ENCODE measurements at regions not wholly inside any gene's neighbourhood (a gene's known extent, or its start where the extent isn't known, plus 50 kb on each side); places are given as distances from the start of the nearest gene placed in this dataset.

DNA sequence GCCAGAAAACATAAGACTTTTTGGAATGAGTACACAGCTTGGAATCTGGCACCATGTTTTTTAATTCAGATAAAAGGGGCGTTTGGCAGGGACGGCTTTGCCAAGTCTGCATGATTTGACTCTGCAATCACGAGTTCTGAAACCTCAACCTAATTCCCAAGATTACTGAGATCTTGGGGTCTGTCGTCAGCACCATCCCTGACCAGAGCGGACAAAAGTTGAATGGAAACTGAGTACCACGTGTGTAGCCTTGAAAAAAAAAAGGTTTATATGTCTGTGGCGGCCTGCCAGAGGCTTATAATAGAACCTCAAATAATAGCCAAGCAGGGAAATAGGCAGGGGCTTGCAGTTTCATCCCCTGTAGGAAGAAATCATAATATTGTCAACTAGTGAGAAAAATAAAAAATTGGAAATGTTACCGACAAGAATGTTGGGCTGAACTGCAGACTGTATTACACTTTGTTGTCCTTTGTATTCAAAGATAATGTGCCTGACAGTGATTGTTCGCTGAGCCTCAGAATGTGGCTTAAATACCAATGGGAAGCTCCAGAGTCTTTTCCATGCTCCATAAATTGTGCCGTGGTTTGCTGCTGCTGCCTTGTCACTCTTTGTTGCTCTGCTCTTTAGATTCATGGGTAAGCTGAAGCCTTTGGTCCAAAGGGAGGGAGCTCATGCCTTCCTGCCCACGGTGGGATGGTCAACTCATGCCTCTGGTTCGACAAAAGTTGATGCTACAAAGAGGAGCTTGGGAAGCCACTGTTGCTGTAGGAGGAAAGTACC lies 118.8 kb upstream of the ARID1B start:
- DNase-seq, result no peak
- in situ Hi-C loops (cut with HindIII; ENCODE audit: low pct_ligation_motif_present, low pct_unique_long_range_greater_than_20kb, low sequenced_read_pairs), result no loop called here

- DNase-seq, result no peak
- in situ Hi-C loops (cut with HindIII; ENCODE audit: low pct_ligation_motif_present, low pct_unique_long_range_greater_than_20kb, low sequenced_read_pairs), result no loop called here
Observed at GRCh38 chr6:156657296-156657695, 119.9 kb upstream of the ARID1B start.

DNA sequence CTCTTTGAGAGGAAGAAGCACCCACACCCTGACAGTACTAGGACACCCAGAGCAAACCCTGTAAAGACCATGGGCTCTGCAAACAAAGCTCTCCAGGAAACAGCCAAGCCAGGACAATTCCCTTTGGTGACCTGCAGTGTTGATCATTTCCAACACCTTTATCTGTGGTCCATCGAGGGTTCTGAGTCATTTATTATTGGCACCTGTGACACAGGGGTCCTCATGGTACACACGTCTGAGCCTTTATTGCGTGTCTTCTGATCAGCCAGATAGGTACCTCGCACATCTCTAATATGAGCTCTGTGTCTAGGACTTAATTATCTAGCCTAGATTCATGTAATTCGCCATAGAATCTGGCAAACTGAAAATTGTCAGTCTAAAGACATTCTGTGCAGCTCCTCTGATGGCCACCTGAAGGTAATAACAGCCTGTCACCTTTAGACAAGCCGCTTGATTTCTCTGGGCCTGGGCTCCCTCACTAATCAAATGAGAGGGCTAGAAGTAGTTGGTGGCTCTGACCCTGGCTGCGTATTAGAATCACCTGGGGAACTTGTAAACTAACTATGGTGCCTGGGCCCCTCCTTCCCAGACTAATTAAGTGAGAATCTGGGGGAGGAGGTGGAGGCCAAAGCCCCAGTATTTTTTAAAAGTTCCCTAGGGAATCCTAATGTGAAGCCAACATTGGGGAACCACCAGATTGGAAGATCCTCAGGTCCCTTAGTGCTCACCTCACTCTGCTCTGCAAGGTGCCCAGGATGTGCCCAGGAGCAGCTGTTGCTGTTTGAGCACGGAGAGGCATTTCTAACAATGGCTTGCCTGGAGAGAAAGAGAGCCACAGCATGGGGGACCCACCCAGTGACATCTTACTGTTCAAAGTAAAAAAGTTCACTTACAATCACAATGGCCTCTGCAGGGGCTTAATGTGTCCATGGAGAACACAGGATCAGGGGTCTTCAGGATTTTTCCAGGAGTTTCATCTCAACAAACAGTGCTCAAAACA lies 122.0 kb upstream of the ARID1B start:
- DNase-seq, result no peak
- in situ Hi-C loops (cut with HindIII; ENCODE audit: low pct_ligation_motif_present, low pct_unique_long_range_greater_than_20kb, low sequenced_read_pairs), result no loop called here

DNA sequence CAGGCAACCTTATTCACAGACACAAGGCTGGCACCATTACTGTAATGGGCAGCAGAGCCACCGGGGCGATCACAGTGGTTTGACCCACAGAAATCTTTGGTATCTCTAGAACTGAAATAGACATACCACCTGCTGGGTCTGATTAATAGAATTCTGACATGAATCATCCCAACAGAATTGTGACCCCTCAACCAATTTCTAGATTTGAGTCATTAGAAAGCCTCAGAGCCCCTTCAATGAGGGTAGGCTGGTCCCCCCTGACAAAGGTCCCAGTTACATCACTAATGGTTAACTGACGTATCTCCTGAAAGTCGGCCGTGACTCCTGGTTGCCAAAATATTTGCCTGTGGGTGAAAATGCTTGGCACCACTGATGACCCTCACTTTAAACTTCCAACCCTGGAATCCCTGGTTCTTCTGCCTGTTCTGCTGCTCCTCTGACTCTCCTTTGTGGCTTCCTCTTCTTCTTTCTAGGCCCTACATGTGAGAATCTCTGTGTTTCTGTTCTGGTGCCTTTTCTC lies 124.9 kb upstream of the ARID1B start:
- in situ Hi-C loops (cut with HindIII; ENCODE audit: low pct_ligation_motif_present, low pct_unique_long_range_greater_than_20kb, low sequenced_read_pairs), result no loop called here

GRCh38 chr6:156651486-156651885 lies 125.7 kb upstream of the ARID1B start:
- no peak for DNase-seq
- in situ Hi-C loops (cut with HindIII; ENCODE audit: low pct_ligation_motif_present, low pct_unique_long_range_greater_than_20kb, low sequenced_read_pairs), result no loop called here

More for the DNA sequence above, 124.9 kb upstream of the ARID1B start:
- DNase-seq, result no peak

GRCh38 chr6:156650896-156651390 lies 126.2 kb upstream of the ARID1B start:
- in situ Hi-C loops (cut with HindIII; ENCODE audit: low pct_ligation_motif_present, low pct_unique_long_range_greater_than_20kb, low sequenced_read_pairs), result no loop called here
- no peak for DNase-seq

DNA sequence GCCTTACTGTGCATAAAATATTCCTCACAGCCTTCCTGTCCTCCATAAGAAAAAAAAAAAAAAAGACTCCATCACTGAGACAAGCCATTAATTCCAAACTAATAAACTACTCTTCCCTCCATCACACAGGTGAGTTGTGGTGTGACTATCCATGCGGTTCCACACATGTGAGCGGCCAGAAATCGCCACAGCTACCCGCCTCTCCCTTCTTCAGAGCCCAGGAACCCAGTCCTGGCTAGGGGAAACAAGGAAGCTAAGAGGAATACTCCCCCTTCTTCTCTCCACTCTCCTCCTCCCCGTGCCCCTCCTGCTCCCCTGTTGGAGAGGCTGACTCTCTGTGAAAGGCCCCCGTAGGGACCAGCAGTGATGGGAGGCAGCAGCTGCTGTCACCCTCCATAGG lies 128.6 kb upstream of the ARID1B start:
- in situ Hi-C loops (cut with HindIII; ENCODE audit: low pct_ligation_motif_present, low pct_unique_long_range_greater_than_20kb, low sequenced_read_pairs), result no loop called here
- DNase-seq, result no peak

- in situ Hi-C loops (cut with HindIII; ENCODE audit: low pct_ligation_motif_present, low pct_unique_long_range_greater_than_20kb, low sequenced_read_pairs), result no loop called here
- no peak for DNase-seq
Observed at GRCh38 chr6:156647991-156648390, 129.2 kb upstream of the ARID1B start.

DNA sequence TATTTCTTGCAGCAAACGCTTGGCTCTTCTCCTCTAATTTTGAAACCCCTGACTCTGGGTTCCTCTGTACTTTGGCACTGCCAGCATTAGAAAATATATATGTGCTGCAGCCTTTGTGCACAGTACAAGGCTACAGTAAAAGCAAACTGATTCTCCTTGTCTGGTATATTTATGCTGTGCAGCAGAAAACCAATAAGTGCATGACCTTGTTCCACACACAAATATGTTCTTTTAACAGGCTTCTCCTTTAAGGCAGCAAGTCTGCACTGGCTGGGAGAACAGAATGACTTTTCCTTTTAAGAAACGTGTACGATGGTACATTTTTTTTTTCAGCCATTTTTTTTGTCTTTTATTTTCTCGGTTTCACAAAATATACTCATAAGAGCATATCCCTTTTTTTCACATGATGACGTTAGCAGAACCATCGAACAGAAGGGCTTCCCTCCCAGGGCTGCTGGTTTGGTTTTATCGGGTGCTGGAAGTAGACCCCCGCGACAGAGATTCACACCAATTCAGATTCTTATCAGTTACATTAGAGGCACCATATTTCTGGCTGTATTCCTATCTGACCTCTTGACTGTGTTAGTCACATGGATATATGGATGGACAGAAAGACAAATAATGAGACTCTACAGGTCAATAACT lies 129.9 kb upstream of the ARID1B start:
- no peak for DNase-seq
- in situ Hi-C loops (cut with HindIII; ENCODE audit: low pct_ligation_motif_present, low pct_unique_long_range_greater_than_20kb, low sequenced_read_pairs), result no loop called here

DNA sequence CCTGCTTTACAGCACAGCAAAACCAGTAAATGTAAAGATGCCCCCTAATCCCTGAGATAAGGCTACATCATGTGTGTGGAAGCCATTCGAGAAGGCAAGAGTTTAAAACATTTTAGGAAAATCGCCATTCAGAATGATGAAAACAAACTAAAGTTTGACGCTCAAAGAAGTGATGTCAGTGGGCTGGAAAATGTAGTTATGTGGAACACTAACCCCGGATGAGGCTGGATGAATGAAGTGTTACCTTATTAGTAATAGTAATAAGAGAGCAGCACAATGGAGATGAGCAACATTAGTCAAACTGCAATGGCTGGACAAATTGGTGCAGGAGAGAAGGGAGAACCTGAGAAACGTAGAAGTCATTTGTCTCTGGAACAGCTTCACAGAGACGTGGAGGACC lies 130.7 kb upstream of the ARID1B start:
- in situ Hi-C loops (cut with HindIII; ENCODE audit: low pct_ligation_motif_present, low pct_unique_long_range_greater_than_20kb, low sequenced_read_pairs), result no loop called here
- DNase-seq, result no peak

DNA sequence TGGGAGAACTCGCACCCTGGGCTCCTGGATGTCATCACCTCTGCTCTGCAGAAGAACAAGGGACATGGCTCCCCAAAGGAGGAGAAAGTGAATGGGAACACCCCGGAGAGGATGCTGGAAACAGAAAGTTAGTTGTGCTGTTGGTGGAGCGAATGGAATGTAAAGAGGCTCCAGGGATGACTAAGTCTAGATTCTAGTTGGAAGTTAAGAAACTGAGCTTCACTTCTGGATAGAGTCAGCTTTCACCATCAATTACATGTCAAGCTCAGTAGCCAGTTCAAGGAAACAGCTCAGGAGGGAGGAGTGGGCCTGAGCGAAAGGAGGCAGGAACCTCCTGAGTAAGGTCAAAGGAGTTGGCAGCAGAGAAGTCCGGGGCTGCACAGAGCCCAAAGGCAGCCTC lies 132.1 kb upstream of the ARID1B start:
- in situ Hi-C loops (cut with HindIII; ENCODE audit: low pct_ligation_motif_present, low pct_unique_long_range_greater_than_20kb, low sequenced_read_pairs), result no loop called here
- no peak for DNase-seq

DNA sequence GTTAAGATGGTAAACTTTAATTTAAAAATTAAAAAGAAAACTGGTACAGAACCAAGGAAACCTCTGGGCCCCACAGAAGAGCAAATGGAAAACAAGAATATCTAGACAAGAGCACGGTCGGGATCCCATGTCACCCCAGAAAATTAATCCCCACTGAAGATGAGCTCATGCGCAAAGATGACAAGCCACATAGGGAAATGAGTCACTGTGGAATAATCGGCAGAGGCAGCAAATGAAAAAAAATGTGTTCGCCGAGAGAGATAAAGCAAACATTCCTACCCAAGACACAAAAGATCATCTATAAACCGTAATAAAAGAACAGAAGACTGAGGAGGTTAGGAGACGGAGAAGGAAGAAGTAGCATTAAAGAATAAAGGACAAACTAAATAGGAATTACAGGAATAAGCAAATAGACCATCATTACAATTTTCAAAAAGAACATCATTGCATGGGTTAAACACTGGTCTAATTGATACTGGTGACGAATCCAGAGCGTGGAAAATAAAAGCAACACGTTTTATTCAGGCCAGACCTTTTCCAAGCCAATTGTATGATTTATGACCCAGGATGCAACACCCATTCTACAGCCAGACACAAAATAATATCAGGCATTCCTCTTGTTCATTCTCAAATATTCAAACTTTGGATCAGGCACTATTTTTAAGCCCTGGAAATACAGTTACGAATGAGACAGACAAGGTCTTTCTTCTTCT lies 138.0 kb upstream of the ARID1B start:
- in situ Hi-C loops (cut with HindIII; ENCODE audit: low pct_ligation_motif_present, low pct_unique_long_range_greater_than_20kb, low sequenced_read_pairs), result no loop called here
- DNase-seq, result no peak

GRCh38 chr6:156638581-156638980 lies 138.6 kb upstream of the ARID1B start:
- in situ Hi-C loops (cut with HindIII; ENCODE audit: low pct_ligation_motif_present, low pct_unique_long_range_greater_than_20kb, low sequenced_read_pairs), result no loop called here

DNA sequence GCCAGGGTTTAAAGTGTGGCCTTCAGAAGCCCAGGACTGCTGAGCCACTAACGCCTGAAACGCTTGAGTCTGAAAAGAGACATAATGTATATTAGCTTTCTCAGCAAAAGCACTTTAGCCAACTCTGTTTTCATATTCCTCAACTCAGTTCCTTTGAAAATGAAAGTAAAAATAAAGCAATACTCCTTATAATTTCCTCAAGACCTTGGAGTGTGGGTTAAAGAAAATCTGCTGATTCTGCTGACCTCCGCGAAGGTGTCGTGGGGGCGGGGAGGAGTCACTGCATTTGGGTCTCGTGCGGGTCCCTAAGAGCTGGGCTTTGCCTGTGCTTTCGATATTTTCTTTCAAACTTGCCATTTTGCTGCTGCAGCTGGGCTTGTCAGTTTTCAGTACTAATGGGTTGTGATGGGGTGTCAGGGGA lies 142.2 kb upstream of the ARID1B start:
- DNase-seq, result no peak
- in situ Hi-C loops (cut with HindIII; ENCODE audit: low pct_ligation_motif_present, low pct_unique_long_range_greater_than_20kb, low sequenced_read_pairs), result no loop called here

More at GRCh38 chr6:156638581-156638980, 138.6 kb upstream of the ARID1B start:
- DNase-seq, result no peak

DNA sequence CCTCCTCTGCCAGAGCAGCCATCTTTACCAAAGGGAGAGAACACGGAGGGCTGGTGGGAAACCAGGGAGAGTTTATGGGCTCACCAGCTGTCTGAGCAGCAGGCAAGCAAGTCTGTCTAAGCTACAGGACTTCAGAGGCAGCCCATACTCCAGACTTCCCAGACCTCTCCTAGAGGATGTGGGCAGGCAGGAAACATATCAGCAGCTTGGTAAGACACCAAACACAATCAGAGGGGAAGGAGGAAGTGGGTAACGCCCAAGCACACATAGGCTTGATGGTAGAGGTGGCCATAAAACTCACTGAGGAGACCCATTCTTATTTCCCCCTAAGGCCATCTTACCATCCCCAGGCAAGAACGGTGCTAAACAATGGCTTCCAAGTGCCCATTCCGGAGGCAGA lies 143.1 kb upstream of the ARID1B start:
- DNase-seq, result no peak
- in situ Hi-C loops (cut with HindIII; ENCODE audit: low pct_ligation_motif_present, low pct_unique_long_range_greater_than_20kb, low sequenced_read_pairs), result no loop called here

GRCh38 chr6:156633291-156633690 lies 143.9 kb upstream of the ARID1B start:
- no peak for DNase-seq

DNA sequence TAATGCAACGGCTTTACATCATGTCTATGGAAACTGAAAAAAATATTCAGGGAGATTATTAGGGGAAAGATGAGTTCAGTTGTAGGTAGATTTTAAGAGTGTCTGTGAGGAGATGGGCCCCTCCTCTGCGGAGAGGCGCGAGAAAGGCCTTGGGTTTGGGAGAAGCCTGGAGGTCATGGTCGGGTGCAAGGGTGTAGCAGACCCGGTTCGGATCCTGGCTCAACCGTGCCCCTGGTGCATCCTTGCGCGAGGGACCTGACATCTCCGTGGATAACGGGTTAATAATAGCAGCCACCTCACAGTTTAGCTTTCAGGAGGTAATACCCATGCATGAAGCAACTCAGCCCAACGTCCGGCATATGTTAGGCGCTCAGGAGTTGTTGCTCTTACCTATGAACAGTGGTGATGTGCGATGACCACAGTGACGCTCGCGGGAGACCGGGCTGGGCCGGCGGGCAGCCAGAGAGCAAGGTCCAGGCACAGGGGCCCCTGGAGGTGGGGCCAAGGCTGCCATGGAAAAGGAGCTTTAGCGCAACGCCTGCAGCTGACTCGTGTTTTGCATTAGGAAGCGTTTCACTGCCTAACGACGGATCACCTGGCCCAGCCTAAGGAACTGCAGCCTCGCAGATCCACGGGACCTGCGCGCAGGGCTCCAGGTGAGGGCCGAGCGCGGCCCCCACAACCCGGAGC lies 146.4 kb upstream of the ARID1B start:
- no peak for DNase-seq
- in situ Hi-C loops (cut with HindIII; ENCODE audit: low pct_ligation_motif_present, low pct_unique_long_range_greater_than_20kb, low sequenced_read_pairs), result no loop called here

More at GRCh38 chr6:156633291-156633690, 143.9 kb upstream of the ARID1B start:
- in situ Hi-C loops (cut with HindIII; ENCODE audit: low pct_ligation_motif_present, low pct_unique_long_range_greater_than_20kb, low sequenced_read_pairs), result no loop called here

DNA sequence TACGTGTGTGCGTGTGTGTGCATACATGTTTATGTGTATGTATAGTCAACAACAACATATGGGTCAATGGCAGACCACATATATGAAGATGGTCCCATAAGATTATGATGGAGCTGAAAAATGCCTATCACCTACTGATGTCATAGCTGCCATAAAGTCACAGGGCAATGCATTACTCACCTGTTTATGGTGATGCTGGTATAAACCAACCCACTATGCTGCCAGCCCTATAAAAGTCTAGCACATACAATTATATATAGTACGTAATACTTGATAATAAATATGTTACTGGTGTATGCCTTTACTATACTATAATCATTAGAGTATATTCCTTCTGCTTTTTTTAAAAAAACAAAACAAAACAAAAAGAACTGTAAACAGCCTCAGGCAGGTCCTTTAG lies 148.4 kb upstream of the ARID1B start:
- no peak for DNase-seq
- in situ Hi-C loops (cut with HindIII; ENCODE audit: low pct_ligation_motif_present, low pct_unique_long_range_greater_than_20kb, low sequenced_read_pairs), result no loop called here
